HG02852 (cell line): ENCODE measurements at regions not wholly inside any gene's neighbourhood (a gene's known extent, or its start where the extent isn't known, plus 50 kb on each side); places are given as distances from the start of the nearest gene placed in this dataset.
"Not testable (repeated sequence)": the region's sequence is repeated elsewhere in the genome, so short reads cannot be mapped to it uniquely, and the experiment has no call there.

Experiments
- ATAC-seq: cut with Tn5 transposase; IDR thresholded peaks from one replicate; pipeline ENCODE4 v1.9.1; 2021; ENCODE audit warnings: mild to moderate bottlenecking, moderate library complexity; ENCODE audit not compliant: unreplicated experiment

GRCh38 chr9:110081395-110081794 lies 126.6 kb downstream of the C9orf152 start:
- ATAC-seq: no peak

- ATAC-seq: no peak
Observed at GRCh38 chr9:110083866-110084265, 124.1 kb downstream of the C9orf152 start.

- ATAC-seq: no peak
Observed at GRCh38 chr9:110086537-110086936, 121.4 kb downstream of the C9orf152 start.

GRCh38 chr9:110087605-110088004 lies 120.4 kb downstream of the C9orf152 start:
- ATAC-seq: no peak

GRCh38 chr9:110088099-110088498 lies 119.9 kb downstream of the C9orf152 start:
- no peak for ATAC-seq

DNA sequence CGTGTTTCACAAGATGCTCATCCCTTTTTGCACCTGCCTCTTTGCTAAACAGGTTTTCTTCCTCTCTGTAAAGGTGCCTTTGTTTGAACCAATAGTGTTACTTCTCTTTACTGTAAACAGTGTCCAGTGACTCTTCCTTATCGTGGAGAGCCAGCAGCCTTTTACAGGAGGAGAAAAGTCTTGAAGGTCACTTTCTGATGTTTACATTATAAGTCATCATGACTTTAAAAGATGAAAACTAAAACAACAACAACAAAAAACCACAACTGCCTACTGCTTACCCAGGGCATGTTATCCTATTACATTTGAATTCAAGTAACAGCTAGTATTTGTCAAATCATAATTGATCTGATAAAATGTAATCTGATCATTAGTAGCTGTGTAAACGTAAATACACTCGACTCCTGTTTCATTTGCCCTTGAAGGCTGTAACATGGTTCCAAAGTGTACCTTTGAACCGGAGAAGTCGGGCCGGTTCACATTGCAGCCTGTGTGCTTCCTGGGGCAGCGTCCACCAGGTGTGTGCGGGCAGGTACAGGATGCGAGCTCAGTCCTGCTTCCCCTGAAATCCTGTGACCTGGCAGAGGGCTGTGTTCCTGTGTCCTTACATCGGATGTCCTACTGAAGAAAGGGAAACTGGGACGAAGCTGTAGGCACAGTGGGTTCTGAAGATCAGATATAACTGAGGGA lies 118.1 kb downstream of the C9orf152 start:
- ATAC-seq: no peak

GRCh38 chr9:110092792-110093191 lies 115.2 kb downstream of the C9orf152 start:
- ATAC-seq: no peak

GRCh38 chr9:110093417-110093816 lies 114.5 kb downstream of the C9orf152 start:
- ATAC-seq: no peak

DNA sequence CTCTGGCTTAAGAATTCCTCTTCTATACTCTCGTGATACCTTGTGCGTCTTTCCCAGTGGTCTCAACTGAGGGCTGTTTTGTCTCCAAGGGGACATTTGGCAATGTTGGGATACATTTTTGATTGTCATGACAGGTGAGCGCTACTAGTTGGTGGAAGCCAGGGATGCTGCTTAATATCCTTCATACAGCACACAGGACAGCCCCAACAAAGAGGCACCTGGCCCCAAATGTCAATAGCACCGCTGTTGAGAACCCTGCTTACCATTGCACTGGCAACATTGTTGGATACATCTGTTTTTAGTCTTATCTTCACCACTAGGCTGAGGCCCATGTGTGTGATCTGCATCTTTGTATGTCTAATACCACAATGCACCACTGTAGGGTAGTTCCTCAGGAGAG lies 114.1 kb downstream of the C9orf152 start:
- no peak for ATAC-seq

DNA sequence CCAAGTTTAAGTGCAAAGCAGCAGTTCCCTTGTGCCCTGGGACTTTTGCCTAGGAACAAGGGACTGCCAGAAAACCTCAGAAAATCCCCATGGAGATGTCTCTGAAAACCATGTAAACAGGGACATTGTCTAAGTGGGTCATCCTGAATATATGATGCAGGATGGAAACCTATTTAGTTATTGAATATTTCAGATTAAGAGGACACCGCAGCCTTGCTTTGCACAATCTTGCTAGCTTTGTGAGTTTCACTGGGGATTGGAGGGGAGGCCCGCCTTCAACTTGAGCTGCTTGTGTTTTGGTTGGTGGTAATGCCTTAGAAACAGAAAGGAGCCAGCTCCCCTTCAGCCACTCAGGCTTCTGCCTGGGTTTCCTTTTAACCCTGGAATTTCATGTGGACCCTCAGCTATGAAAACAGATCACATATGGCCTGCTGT lies 112.8 kb downstream of the C9orf152 start:
- ATAC-seq: no peak

GRCh38 chr9:110095776-110096175 lies 112.2 kb downstream of the C9orf152 start:
- ATAC-seq: no peak

DNA sequence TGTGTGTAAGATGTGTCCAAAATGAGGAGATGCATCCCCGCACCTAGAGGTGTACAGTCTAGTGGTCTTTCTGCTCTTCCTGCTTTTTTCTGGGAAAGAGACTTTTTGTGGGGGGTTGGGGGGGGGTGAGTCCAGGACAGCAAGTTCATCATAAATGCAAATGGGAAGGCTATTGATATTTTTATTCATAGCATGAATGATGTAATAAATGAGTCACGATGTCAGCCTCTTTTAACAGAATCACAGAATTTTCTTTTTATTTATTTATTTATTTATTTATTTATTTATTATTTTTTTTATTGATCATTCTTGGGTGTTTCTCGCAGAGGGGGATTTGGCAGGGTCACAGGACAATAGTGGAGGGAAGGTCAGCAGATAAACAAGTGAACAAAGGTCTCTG lies 111.3 kb downstream of the C9orf152 start:
- ATAC-seq: not testable (repeated sequence)

DNA sequence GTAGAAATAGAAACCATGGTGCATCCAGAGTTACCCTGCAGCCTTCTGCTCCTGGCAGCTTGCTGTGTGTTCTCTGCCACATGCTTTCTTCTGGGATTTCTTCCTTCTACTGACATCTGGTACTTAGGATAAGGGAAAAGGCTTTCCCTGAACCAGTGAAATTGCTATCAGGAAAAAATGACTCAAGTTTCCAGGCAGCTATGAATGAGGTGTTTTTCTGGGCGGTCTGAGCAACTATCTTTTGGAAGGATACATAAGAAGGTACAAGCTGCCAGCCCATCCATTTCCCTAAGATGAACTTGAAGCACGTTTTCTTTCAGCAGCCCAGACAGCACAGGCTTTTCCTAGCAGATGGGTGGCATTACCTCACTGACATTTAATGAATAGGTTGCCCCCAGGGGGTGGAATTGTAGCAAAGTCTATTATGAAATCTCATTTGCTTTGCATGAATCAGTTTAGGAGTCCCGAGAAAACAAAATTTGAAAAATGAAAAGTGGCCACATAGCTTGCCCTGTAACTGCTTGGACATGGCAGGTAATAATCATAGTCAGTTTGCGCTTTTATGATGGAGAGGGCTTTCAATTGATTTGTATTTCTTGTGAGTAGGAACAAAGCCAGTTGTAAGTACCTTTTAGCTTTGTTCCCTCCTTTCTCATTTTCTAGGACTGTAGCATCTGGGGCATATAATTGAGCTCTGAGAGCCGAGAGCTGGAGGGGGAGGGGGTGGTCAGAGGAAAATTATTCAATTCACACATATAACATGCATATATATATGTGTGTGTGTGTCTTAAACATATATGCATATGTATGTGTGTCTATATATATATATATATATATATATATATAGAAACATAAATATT lies 108.5 kb downstream of the C9orf152 start:
- ATAC-seq: no peak

DNA sequence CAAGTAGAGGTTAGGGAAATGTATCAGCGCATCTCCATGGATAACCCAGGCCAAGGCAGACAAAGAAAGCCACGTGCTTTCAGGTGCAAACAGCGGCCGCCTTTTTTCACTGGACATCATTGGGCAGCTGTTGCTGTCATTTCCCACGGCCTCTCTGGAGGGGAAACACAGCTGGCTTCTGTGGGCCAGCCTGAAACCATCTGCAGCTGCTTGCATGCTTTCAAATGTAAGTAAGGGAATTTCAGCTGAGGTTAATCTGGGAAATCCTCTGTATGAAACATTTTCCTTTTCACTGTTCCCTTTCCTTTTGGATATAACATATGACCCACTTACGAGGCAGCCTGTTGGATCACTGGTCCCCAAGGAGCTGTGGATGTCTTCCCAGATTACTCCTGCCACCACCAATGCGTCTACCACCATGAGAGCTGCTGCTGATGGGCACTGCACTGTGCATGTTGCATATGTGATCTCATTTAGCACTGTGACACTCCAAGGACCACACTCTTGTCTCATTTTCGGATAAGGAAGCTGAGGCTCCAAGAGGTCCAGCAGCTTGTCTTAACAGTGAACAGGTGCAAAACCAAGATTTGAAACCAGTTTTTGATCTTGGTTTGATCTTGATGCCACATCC lies 106.3 kb downstream of the C9orf152 start:
- ATAC-seq: peak; percentile 81

GRCh38 chr9:110103257-110103656 lies 104.7 kb downstream of the C9orf152 start:
- no peak for ATAC-seq

DNA sequence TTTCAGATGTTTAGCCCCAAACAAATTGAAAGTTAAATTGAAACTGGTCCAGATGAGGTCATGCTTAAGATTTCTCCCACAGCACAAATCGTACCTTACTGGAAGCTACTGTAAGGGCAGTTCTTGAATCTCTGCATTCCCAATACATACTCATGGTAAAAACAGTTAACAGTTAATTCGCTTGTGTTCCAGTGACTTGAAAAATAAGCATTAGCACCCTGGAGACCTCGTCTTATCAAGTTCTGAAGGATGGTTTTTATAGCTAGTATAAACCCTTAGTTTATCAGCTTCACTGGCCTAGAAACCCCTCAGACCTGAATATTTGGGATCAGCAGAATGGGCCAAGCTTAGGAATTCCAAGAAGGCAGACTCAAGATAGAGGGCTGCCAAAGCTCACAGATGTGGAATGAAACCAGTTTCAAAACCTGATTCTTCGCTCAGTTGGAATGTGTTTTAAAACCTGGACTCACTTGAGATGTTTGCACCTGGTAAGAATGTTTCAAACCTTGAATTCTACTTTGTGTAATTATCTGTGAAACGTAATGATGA lies 103.6 kb downstream of the C9orf152 start:
- no peak for ATAC-seq

DNA sequence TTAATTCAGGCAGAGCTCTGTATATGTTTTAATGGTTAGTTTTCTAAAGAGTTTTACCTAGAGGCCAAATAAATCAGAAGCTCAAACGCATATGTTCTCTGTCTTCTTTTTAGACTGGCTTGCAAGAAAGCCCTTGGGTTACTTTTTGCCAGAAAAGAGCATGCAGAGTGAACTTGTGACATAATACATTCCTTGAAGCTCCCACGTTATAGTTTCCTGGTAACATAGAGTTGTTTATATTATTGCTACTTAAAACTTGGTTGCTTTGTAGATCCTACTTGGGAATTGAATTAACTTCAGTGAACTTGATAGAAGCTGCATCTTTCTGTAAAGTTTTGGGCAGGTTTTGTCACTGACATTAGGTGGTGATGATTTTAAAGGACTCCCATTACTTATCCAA lies 102.9 kb downstream of the C9orf152 start:
- no peak for ATAC-seq

- ATAC-seq: no peak
Observed at GRCh38 chr9:110106661-110107060, 101.3 kb downstream of the C9orf152 start.

DNA sequence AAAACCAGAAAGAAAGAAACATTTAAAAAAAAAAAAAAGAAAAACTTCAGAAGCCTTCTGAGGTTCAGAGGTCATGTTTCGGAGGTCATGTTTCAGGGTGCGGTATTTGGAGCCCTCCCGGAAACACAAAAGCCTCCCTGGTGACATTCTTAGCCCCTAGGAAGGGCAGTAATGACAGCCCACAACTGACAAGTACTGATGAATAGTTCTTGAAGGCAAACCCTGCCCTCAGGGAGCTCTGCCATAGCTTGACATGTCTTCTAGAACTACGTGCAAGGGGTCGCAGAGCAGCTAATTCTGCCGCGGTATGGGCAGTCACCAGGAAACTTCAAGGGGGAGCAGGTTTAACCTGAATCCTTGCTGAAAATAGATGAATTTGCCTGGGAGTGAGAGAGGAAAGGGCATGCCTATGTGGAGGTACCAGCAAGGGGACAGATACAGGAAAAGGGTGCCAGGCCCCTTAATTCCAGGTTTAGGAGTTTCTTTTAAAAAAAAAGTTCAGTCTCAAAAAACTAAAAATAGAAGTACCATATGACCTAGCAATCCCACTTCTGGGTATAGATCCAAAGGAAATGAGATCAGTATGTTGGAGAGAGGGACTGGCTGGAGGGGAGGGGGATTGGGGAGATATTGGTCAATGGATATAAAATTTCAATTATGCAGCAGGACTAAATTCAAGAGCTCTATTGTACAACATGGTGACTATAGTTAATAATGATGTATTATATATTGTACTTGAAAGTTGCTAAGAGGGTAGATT lies 98.4 kb downstream of the C9orf152 start:
- ATAC-seq: no peak

- peak; percentile 60 for ATAC-seq
Observed at GRCh38 chr9:110110154-110110553, 97.8 kb downstream of the C9orf152 start.

GRCh38 chr9:110111868-110112267 lies 96.1 kb downstream of the C9orf152 start:
- ATAC-seq: no peak
